SK-N-MC (cell line): ENCODE measurements at regions not wholly inside any gene's neighbourhood (a gene's known extent, or its start where the extent isn't known, plus 50 kb on each side); places are given as distances from the start of the nearest gene placed in this dataset.

ENCODE experiments used
- EZH2 ChIP-seq: fragments of 200-600 bp; sonication (generic); IDR thresholded peaks from one replicate; pipeline ENCODE4 v1.6.1; 2017; ENCODE audit warnings: antibody characterized with exemption
- POLR2AphosphoS5 ChIP-seq: IDR thresholded peaks from 2 replicates; pipeline ENCODE4 v1.6.1; 2012; ENCODE audit warnings: mild to moderate bottlenecking, low read depth, low read length, borderline replicate concordance

- TF ChIP-seq POLR2AphosphoS5 (no peak), EZH2 (no peak)
These were observed 262.6 kb upstream of the ADAMTS16 start for GRCh38 chr5:4877579-4877978.
